Stimulated activated naive CD8-positive, alpha-beta T cell treated with anti-CD3 and anti-CD28 coated beads, Interleukin-15, Interleukin-2, amounts not matched to agents 100 ng/mL and 50 ng/mL, for 24 hours (primary cell): ENCODE measurements at regions not wholly inside any gene's neighbourhood (a gene's known extent, or its start where the extent isn't known, plus 50 kb on each side); places are given as distances from the start of the nearest gene placed in this dataset.
"Not testable (repeated sequence)": the region's sequence is repeated elsewhere in the genome, so short reads cannot be mapped to it uniquely, and the experiment has no call there.

Source experiments
- H3K27ac Mint-ChIP-seq: one replicate; pipeline ENCODE4 v1.8.0; 2021; ENCODE audit warnings: mild to moderate bottlenecking, mixed read lengths
- H3K27me3 Mint-ChIP-seq: one replicate; pipeline ENCODE4 v1.8.0; 2021; ENCODE audit warnings: mixed read lengths
- H3K36me3 Mint-ChIP-seq: one replicate; pipeline ENCODE4 v1.8.0; 2021; ENCODE audit warnings: low read depth, mixed read lengths
- H3K4me1 Mint-ChIP-seq: one replicate; pipeline ENCODE4 v1.8.0; 2021; ENCODE audit warnings: low read depth, mixed read lengths
- H3K4me3 Mint-ChIP-seq: one replicate; pipeline ENCODE4 v1.8.0; 2021; ENCODE audit warnings: mild to moderate bottlenecking, mixed read lengths
- H3K9me3 Mint-ChIP-seq: one replicate; pipeline ENCODE4 v1.8.0; 2021; ENCODE audit warnings: mixed read lengths

GRCh38 chr9:90996154-90997065 lies 194.8 kb downstream of the SYK start:
- Mint-ChIP-seq H3K4me3 (no peak overlapping the region), H3K36me3 (no peaks in the 10 kb centered on the region), H3K4me1 (peaks cover 11% of the 10 kb centered on the region), H3K27ac (no peak overlapping the region), H3K27me3 (peaks cover 17% of the 10 kb centered on the region), H3K9me3 (no peaks in the 10 kb centered on the region)

DNA sequence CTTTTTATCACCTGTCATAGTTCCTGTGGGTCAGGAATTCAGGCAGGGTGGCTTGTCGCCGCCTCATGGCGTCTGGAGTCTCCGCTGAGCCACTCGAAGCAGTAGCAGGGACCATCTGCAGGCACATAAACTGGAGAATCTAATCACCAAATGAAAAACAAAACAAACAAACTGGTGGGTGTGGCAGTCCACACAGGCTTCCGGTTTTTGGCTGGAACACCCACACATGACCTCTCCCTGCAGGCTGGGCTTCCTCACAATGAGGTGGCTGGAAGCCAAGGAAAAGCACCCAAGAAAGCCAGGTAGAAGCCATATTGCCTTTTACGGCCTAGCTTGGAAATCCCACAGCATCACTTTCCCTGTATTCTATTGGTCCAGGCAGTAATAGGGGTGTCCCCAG lies 197.0 kb downstream of the SYK start:
- no peak overlapping the region for H3K4me3 Mint-ChIP-seq
- peaks cover 17% of the 10 kb centered on the region for H3K27me3 Mint-ChIP-seq
- peaks cover 14% of the 10 kb centered on the region for H3K4me1 Mint-ChIP-seq
- no peaks in the 10 kb centered on the region for H3K9me3 Mint-ChIP-seq
- no peak overlapping the region for H3K27ac Mint-ChIP-seq
- H3K36me3 Mint-ChIP-seq, result no peaks in the 10 kb centered on the region

GRCh38 chr9:90999425-91000397 lies 198.1 kb downstream of the SYK start:
- Mint-ChIP-seq H3K9me3 (no peaks in the 10 kb centered on the region), H3K27me3 (peaks cover 5% of the 10 kb centered on the region)

GRCh38 chr9:91001146-91001611 lies 199.6 kb downstream of the SYK start:
- no peaks in the 10 kb centered on the region for H3K36me3 Mint-ChIP-seq
- H3K4me3 Mint-ChIP-seq, result no peak overlapping the region
- no peak overlapping the region for H3K27ac Mint-ChIP-seq
- no peaks in the 10 kb centered on the region for H3K27me3 Mint-ChIP-seq
- no peaks in the 10 kb centered on the region for H3K9me3 Mint-ChIP-seq
- peaks cover 14% of the 10 kb centered on the region for H3K4me1 Mint-ChIP-seq

More at GRCh38 chr9:90999425-91000397, 198.1 kb downstream of the SYK start:
- Mint-ChIP-seq H3K27ac (no peak overlapping the region), H3K36me3 (no peaks in the 10 kb centered on the region), H3K4me1 (peaks cover 14% of the 10 kb centered on the region), H3K4me3 (no peak overlapping the region)

- H3K27me3 Mint-ChIP-seq, result no peaks in the 10 kb centered on the region
- H3K36me3 Mint-ChIP-seq, result no peaks in the 10 kb centered on the region
- no peak overlapping the region for H3K27ac Mint-ChIP-seq
- H3K4me1 Mint-ChIP-seq, result peaks cover 14% of the 10 kb centered on the region
- H3K4me3 Mint-ChIP-seq, result no peak overlapping the region
- no peaks in the 10 kb centered on the region for H3K9me3 Mint-ChIP-seq
Measured at GRCh38 chr9:91004484-91004883, 202.9 kb downstream of the SYK start.

- Mint-ChIP-seq H3K4me1 (peaks cover 14% of the 10 kb centered on the region), H3K4me3 (no peak overlapping the region), H3K9me3 (no peaks in the 10 kb centered on the region), H3K27ac (no peak overlapping the region), H3K27me3 (no peaks in the 10 kb centered on the region), H3K36me3 (no peaks in the 10 kb centered on the region)
Measured at GRCh38 chr9:91004992-91005391, 203.4 kb downstream of the SYK start.

GRCh38 chr9:91006046-91006445 lies 204.4 kb downstream of the SYK start:
- H3K4me1 Mint-ChIP-seq, result peaks cover 6% of the 10 kb centered on the region
- H3K27ac Mint-ChIP-seq, result no peak overlapping the region

DNA sequence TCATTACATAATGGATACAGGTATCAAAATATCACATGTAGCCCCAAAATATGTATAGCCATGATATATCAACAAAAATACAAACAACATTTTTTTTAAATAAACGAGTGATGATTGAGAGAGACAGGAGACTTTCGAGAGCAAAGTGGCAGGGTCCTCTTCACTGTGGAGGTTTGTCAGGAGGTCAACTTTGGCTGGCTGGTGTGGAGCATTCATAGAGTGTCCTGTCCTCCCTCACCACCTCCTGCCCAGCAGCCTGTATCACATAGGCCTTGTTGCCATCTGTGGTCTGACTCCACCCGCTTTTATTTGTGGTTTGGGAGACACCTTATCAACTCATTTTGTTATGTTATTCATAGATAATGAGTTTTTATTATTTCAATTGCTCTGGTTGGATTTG lies 206.9 kb downstream of the SYK start:
- Mint-ChIP-seq H3K36me3 (peaks cover 9% of the 10 kb centered on the region), H3K27me3 (no peaks in the 10 kb centered on the region), H3K9me3 (peaks cover 10% of the 10 kb centered on the region), H3K4me3 (no peak overlapping the region), H3K4me1 (no peaks in the 10 kb centered on the region), H3K27ac (no peak overlapping the region)

More at GRCh38 chr9:91006046-91006445, 204.4 kb downstream of the SYK start:
- Mint-ChIP-seq H3K36me3 (no peaks in the 10 kb centered on the region), H3K9me3 (no peaks in the 10 kb centered on the region), H3K27me3 (no peaks in the 10 kb centered on the region), H3K4me3 (no peak overlapping the region)

DNA sequence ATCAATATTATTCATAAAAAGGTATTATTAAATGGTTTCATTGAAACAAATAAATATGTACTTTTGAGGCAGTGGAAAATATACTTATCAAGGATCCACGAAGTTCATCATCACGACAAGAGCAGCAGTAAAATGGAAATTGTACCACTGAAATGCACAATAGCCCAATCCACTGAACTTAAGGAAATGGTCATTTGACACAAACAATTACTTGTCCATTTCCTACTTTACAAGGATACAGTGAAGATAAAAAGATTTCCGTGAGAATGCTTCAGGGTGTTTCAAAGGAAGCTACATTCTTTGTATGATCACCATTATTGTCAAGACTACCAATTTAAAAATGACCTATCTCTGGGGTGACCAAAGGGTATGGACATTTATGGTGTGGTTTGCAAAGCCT lies 210.3 kb downstream of the SYK start:
- Mint-ChIP-seq H3K4me3 (no peak overlapping the region), H3K27me3 (peaks cover 11% of the 10 kb centered on the region), H3K27ac (no peak overlapping the region), H3K36me3 (peaks cover 9% of the 10 kb centered on the region), H3K4me1 (no peaks in the 10 kb centered on the region), H3K9me3 (peaks cover 10% of the 10 kb centered on the region)

DNA sequence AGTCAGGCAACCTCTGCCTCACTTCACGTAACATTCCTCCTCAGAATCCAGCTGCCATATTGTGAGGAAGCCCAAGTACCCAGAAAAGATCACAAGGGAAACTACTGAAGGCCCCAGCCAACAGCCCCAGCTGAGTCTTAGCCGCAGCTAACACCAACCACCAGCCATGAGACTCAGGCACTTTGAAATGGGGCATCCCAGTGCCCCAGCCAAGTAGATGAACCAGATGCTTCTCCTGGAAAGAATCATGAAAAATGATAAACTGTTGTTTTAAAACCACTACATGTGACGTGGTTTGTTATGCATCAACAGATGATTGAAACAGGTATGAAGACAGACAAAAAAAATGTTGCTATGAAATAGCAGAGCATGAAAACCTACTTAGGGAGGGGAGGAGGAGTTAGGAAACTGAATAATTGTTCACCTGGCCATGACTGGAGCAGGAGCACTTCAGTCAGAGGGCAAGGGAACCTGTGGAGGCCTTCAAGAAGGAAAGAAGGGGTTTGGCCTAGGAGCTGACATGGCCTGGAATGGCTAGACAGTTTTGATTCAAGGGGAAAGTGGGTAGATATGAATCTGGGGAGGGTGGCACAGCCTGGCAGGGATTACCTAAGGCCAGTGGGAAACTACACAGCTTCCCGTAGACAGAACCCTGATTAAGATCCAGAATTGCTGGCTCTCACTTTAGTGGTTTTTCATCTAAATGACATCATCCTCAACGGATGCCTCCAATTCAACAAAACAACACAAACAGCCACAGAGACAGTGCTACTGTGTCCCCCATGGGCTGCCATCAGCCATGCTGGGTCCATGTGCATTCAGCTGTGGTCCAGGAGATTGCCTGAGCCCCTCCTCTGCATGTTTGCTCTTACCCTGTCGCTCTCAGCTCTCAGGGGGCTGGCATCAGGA lies 211.6 kb downstream of the SYK start:
- Mint-ChIP-seq H3K36me3 (peaks cover 9% of the 10 kb centered on the region), H3K4me3 (no peak overlapping the region), H3K9me3 (peaks cover 10% of the 10 kb centered on the region), H3K4me1 (no peaks in the 10 kb centered on the region), H3K27ac (no peak overlapping the region), H3K27me3 (peaks cover 16% of the 10 kb centered on the region)

DNA sequence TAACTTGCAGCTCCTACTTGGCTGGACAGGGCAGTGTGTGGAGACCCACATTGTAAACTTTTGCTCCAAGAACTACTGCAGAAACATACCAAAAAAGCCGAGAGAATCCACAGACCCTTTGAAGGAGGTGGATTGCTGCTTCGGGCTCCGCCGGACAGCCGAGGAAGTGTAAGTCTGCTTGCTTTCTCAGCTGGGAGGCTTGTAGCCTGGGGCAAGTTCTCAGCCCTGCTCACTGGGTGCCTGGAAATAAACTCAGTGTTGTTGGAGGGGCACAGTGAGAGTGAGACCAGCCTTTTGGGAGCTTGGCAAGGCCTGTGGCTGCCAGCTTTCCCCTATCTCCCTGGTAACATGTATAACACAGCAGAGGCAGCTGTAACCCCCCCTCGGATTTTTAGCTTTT lies 215.6 kb downstream of the SYK start:
- no peak overlapping the region for H3K4me3 Mint-ChIP-seq
- no peak overlapping the region for H3K27ac Mint-ChIP-seq
- H3K4me1 Mint-ChIP-seq, result no peaks in the 10 kb centered on the region
- H3K9me3 Mint-ChIP-seq, result peaks cover 13% of the 10 kb centered on the region
- peaks cover 9% of the 10 kb centered on the region for H3K36me3 Mint-ChIP-seq
- peaks cover 46% of the 10 kb centered on the region for H3K27me3 Mint-ChIP-seq

DNA sequence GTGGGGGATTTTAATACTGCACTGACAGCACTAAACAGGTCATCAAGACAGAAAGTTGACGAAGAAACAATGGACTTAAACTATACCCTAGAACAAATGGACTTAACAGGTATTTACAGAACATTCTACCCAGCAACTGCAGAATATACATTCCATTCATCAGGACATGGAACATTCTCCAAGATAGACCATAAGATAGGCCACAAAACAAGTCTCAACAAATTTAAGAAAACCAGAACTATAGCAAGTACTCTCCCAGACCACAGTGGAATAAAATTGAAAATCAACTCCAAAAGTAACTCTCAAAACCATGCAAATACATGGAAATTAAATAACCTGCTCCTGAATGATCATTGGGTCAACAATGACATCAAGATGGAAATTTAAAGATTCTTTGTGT lies 218.3 kb downstream of the SYK start:
- not testable (repeated sequence) for H3K27ac Mint-ChIP-seq, H3K4me3 Mint-ChIP-seq, H3K36me3 Mint-ChIP-seq, H3K9me3 Mint-ChIP-seq, H3K4me1 Mint-ChIP-seq
- H3K27me3 Mint-ChIP-seq, result peaks cover 49% of the 10 kb centered on the region

DNA sequence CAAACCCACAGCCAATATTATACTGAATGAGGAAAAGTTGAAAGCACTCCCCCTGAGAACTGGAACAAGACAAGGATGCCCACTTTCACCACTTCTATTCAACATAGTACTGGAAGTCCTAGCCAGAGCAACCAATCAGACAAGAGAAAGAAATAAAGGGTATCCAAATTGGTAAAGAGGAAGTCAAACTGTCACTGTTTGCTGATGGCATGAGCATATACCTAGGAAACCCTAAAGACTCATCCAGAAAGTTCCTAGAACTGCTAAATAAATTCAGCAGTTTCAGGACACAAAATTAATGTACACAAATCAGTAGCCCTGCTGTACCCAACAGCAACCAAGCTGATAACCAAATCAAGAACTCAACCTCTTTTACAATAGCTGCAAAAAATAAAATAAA lies 220.0 kb downstream of the SYK start:
- H3K4me1 Mint-ChIP-seq, H3K27ac Mint-ChIP-seq, H3K36me3 Mint-ChIP-seq, H3K4me3 Mint-ChIP-seq, H3K9me3 Mint-ChIP-seq: not testable (repeated sequence)
- H3K27me3 Mint-ChIP-seq, result peaks cover 42% of the 10 kb centered on the region

DNA sequence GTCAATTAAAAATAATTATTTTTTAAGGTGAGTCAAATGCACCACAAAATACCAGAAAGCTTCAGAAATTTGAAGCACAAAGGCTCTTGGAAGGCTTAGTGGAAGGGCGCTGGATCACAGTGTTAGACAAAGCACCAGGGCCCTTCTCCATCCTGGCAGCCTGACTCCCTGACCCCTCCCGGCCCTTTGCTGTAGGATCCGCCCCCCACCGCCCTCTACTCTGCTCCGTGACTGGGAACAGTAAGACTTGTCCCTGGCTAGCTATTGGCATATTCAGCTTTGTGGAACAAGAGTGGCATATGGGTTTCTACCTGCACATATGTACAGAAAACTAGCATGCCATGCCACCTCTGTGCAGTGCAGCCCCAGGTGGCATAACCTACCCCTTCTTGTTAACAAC lies 222.1 kb downstream of the SYK start:
- Mint-ChIP-seq H3K27ac (no peak overlapping the region), H3K4me3 (no peak overlapping the region), H3K36me3 (no peaks in the 10 kb centered on the region), H3K9me3 (peaks cover 1% of the 10 kb centered on the region), H3K4me1 (no peaks in the 10 kb centered on the region), H3K27me3 (peaks cover 33% of the 10 kb centered on the region)
